ENCODE measurements at regions not wholly inside any gene's neighbourhood (a gene's known extent, or its start where the extent isn't known, plus 50 kb on each side); places are given as distances from the start of the nearest gene placed in this dataset.
"Not testable (repeated sequence)": the region's sequence is repeated elsewhere in the genome, so short reads cannot be mapped to it uniquely, and the experiment has no call there.

GRCh38 chr2:103403388-103403787, 641.6 kb downstream of the TMEM182 start:
- not testable (repeated sequence) for H3K36me3 Mint-ChIP-seq, H3K27me3 Mint-ChIP-seq, H3K9me3 Mint-ChIP-seq

DNA sequence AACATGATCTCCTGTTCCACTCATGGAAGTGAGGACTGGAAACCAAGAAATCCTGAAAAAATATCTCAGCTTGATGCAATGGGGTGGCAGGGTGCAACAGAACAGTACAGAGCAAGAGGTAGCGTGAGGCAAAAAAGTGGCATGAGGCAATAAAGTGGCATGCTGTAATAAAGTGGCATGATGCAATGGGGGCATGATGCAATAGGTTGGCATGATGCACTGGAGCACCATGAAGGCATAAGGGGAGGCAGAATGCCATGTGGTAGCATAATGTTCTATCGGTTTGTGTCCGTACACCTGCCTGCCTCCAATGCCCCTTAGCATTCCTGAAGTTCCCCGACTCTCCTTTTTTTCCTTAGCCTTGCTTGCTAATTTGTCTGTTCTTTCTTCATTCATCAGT, 648.4 kb downstream of the TMEM182 start:
- no peak overlapping the region for H3K27ac Mint-ChIP-seq
- H3K36me3 Mint-ChIP-seq, result no peaks in the 10 kb centered on the region
- ATAC-seq (replicated peaks) (no peak), DNase-seq (no peak)
- peaks cover 0 to 2% of the 10 kb centered on the region in 2 donors for H3K9me3 Mint-ChIP-seq
- H3K27me3 Mint-ChIP-seq, result no peaks in the 10 kb centered on the region
- no peak overlapping the region for H3K4me3 Mint-ChIP-seq
- H3K4me1 Mint-ChIP-seq, result no peaks in the 10 kb centered on the region

More at GRCh38 chr2:103403388-103403787, 641.6 kb downstream of the TMEM182 start:
- DNase-seq; H3K27ac Mint-ChIP-seq; ATAC-seq (replicated peaks); H3K4me3 Mint-ChIP-seq; H3K4me1 Mint-ChIP-seq: not testable (repeated sequence)

DNA sequence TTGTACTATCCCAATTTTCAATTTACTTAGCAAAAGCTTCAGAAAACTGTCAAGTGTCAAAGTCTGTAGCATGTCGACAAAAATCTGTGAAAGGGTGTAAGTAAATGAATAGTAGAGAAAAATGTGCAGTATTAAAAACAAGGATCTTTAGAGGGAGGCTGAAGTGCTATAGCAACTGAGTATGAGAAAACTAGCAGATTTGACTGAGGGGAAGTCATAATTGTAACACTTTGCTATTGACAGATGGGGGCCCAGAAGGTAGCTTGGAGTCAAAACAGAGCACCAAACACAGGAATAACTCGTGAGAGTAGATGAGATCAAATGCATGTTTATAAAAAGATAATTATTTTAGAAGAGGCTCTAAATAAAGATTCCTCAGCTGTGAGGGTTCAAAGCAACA, 657.7 kb downstream of the TMEM182 start:
- no peaks in the 10 kb centered on the region for H3K27me3 Mint-ChIP-seq
- ATAC-seq (replicated peaks) (no peak), DNase-seq (no peak)
- H3K36me3 Mint-ChIP-seq, result no peaks in the 10 kb centered on the region
- peaks cover 9 to 12% of the 10 kb centered on the region in 2 donors for H3K9me3 Mint-ChIP-seq
- no peak overlapping the region for H3K4me3 Mint-ChIP-seq
- no peaks in the 10 kb centered on the region for H3K4me1 Mint-ChIP-seq
- no peak overlapping the region for H3K27ac Mint-ChIP-seq

DNA sequence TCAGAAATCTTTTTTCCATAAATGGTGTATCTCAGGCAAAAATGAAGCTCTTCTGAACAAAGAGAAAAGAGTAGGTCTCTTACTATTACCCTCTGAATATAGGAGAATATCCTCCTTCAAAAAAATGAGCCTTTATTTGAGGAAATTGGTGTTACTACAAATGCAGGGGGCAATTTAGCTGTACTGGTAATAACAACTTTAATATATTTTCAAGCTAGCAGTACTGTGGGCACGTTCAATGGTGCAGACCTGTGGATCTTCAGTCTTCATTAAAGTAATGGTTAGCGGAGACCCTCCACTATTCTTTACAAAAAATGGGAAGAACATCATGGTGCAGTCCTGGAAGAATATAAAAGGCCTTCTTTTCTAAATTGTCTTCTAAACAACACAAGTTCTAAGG, 661.3 kb downstream of the TMEM182 start:
- H3K4me3 Mint-ChIP-seq, result no peak overlapping the region
- peaks cover 0 to 6% of the 10 kb centered on the region in 2 donors for H3K9me3 Mint-ChIP-seq
- H3K36me3 Mint-ChIP-seq, result no peaks in the 10 kb centered on the region
- DNase-seq (no peak), ATAC-seq (replicated peaks) (no peak)
- H3K27me3 Mint-ChIP-seq, result no peaks in the 10 kb centered on the region
- no peak overlapping the region for H3K27ac Mint-ChIP-seq
- no peaks in the 10 kb centered on the region for H3K4me1 Mint-ChIP-seq

- no peaks in the 10 kb centered on the region for H3K27me3 Mint-ChIP-seq
- H3K4me3 Mint-ChIP-seq, result no peak overlapping the region
- no peaks in the 10 kb centered on the region for H3K4me1 Mint-ChIP-seq
- H3K36me3 Mint-ChIP-seq, result no peaks in the 10 kb centered on the region
- H3K27ac Mint-ChIP-seq, result no peak overlapping the region
- H3K9me3 Mint-ChIP-seq, result peaks cover 0 to 1% of the 10 kb centered on the region in 2 donors
- DNase-seq (no peak), ATAC-seq (replicated peaks) (no peak)
Measured at GRCh38 chr2:103427567-103427966, 665.7 kb downstream of the TMEM182 start.

- Mint-ChIP-seq H3K27me3 (no peaks in the 10 kb centered on the region), H3K4me3 (no peak overlapping the region), H3K36me3 (no peaks in the 10 kb centered on the region), H3K4me1 (no peaks in the 10 kb centered on the region), H3K9me3 (peaks cover 4 to 5% of the 10 kb centered on the region in 2 donors), H3K27ac (no peak overlapping the region)
- no peak for ATAC-seq (replicated peaks)
- no peak for DNase-seq
Measured at GRCh38 chr2:103430191-103430590, 668.4 kb downstream of the TMEM182 start.

DNA sequence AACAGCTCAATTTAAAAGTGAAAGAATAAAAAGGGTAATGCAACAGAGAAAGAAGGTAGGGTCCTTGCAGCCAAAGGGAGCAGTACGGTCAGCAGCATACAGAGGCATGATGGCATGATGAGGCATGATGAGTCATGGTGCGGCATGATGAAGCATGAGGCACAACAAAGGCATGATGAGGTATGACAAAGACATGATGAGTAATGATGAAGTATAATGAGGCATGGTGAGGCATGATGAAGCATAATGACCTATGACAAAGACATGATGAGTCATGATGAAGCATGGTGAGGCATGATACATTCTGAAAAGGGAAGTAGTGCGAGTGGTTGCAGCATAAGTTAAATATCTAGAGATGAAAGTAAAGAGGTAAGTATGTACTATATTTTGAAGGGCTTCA, 673.2 kb downstream of the TMEM182 start:
- Mint-ChIP-seq H3K27me3 (no peaks in the 10 kb centered on the region), H3K4me3 (no peak overlapping the region), H3K4me1 (no peaks in the 10 kb centered on the region), H3K27ac (no peak overlapping the region), H3K36me3 (no peaks in the 10 kb centered on the region), H3K9me3 (peaks cover 9 to 10% of the 10 kb centered on the region in 2 donors)
- ATAC-seq (replicated peaks) (peak; percentile 23 to 51), DNase-seq (no peak)

DNA sequence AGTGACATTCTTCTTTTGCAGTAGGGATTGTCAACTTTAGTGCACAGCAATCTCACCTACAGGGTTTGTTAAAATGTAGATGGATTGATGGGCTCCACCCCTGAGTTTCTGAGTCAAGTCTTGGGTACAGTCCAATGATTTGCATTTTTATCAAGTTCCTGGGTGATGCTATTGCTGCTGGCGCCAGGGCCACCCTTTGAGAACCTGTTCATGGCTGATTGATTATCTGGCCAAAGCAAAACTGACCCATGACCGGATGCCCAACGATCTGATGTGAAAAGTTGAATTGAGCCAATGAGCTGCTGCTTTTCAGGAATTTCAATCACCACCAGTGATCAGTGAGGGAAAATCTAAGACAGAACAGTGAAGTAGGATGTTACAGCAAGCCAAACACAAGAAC, 675.3 kb downstream of the TMEM182 start:
- Mint-ChIP-seq H3K9me3 (peaks cover 9 to 10% of the 10 kb centered on the region in 2 donors), H3K4me3 (no peak overlapping the region), H3K27ac (no peak overlapping the region), H3K36me3 (no peaks in the 10 kb centered on the region), H3K27me3 (no peaks in the 10 kb centered on the region), H3K4me1 (no peaks in the 10 kb centered on the region)
- ATAC-seq (replicated peaks) (no peak), DNase-seq (no peak)

DNA sequence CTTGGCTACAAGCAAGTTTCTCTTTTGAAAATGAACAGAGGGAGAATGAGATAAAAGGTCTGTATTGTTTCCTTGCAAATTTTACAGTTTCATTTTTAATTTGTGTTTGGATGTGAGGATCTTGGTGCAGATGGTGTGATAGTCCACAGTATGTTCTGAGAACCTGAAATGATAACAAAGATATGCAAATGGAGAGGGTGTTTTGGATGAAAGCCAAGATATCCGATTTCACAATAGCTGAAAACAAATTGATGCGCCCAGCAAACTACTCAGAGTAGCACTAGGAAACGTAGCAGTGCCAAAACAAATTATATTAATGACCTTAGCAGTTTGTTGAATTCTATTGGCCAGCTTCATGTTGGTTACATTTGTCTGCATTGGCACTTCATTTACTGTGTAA, 683.5 kb downstream of the TMEM182 start:
- DNase-seq, result no peak

DNA sequence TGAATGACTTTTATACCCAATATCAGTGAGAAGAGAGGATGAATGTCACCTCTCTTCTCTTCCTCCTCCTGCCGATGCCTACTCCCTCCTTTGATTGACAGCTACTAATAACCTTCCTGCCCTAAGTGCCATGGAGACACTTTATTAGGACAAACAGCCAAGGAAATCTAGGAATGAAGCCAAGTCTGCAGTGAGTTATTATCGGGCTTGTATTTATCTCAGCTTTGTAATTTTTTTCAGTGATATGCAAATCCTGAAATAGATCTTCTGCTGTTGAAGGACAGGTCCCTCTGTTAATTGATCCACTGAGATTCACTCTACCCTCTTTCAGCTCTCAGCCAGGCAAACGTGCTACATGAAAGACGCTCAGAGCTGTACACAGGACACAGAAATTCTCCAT, 686.7 kb downstream of the TMEM182 start:
- Mint-ChIP-seq H3K27me3 (no peaks in the 10 kb centered on the region), H3K36me3 (no peaks in the 10 kb centered on the region), H3K4me3 (no peak overlapping the region), H3K27ac (no peak overlapping the region), H3K9me3 (no peaks in the 10 kb centered on the region), H3K4me1 (no peaks in the 10 kb centered on the region)
- DNase-seq (no peak), ATAC-seq (replicated peaks) (no peak)

More for the DNA sequence above, 683.5 kb downstream of the TMEM182 start:
- H3K27me3 Mint-ChIP-seq, result no peaks in the 10 kb centered on the region
- peaks cover 0 to 4% of the 10 kb centered on the region in 2 donors for H3K9me3 Mint-ChIP-seq
- no peak overlapping the region for H3K27ac Mint-ChIP-seq
- H3K36me3 Mint-ChIP-seq, result no peaks in the 10 kb centered on the region
- no peak overlapping the region for H3K4me3 Mint-ChIP-seq
- no peak for ATAC-seq (replicated peaks)
- H3K4me1 Mint-ChIP-seq, result no peaks in the 10 kb centered on the region

DNA sequence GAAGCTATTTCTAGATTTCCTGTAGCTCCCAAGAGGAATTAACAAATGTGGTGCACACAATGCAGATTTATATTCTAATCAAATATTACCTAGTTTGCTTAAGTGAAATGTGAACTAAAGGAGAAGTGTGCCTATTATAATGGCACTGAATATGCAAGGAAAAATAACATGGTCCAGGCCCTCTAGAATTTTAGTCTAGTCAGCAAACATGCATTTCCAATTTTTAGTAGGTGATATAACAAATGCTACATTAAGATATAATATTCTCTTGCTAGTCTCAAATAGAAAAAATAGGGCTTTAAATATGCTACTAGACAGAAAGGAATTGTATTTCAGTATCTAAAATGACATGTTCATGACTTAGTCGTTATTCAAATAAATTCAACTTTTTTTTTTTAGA, 689.5 kb downstream of the TMEM182 start:
- no peak for DNase-seq
- Mint-ChIP-seq H3K4me1 (no peaks in the 10 kb centered on the region), H3K9me3 (peaks cover 0 to under 1% of the 10 kb centered on the region in 2 donors), H3K36me3 (no peaks in the 10 kb centered on the region), H3K4me3 (no peak overlapping the region), H3K27me3 (no peaks in the 10 kb centered on the region), H3K27ac (no peak overlapping the region)
- no peak for ATAC-seq (replicated peaks)

DNA sequence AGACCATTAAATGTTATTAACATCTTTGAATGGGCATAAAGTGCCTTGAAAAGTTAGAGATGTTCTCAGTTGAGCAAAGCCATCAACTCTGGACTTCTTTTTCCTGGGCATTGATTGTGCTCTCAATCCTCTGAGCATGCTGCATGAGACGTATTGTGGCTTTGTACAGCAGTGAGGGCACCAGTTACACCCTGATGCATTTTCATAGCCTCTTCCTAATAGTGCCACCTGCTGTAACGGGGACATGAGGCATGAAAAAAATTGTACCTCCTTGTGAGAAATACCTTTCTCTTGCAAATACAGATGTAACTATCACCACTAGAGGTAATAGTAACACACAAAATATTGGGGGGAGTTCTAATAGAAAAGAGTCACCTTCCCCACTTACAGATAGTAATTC, 697.5 kb downstream of the TMEM182 start:
- no peaks in the 10 kb centered on the region for H3K4me1 Mint-ChIP-seq
- no peak overlapping the region for H3K27ac Mint-ChIP-seq
- H3K9me3 Mint-ChIP-seq, result peaks cover 0 to 1% of the 10 kb centered on the region in 2 donors
- no peak overlapping the region for H3K4me3 Mint-ChIP-seq
- ATAC-seq (replicated peaks) (no peak), DNase-seq (no peak)
- H3K36me3 Mint-ChIP-seq, result no peaks in the 10 kb centered on the region
- H3K27me3 Mint-ChIP-seq, result no peaks in the 10 kb centered on the region

DNA sequence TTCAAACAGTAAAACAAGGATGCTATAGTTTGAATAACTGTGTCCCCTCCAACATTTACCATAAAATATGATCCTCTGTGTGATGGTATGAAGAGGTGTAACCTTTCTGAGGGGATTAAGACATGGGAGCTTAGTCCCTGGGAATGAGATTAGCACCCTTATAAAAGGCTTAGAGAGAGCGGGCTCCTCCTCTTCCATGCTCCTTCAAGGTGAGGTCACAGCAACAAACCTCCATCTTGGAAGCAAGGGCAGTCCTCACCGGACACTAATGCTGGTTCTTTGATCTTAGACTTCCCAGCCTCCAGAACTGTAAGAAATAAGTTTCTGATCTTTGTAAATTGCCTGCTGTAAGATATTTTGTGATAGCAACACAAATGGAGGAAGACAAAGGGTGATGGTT, 700.3 kb downstream of the TMEM182 start:
- DNase-seq (no peak), ATAC-seq (replicated peaks) (no peak)
- Mint-ChIP-seq H3K36me3 (no peaks in the 10 kb centered on the region), H3K4me3 (no peak overlapping the region), H3K27ac (no peak overlapping the region), H3K27me3 (no peaks in the 10 kb centered on the region), H3K4me1 (no peaks in the 10 kb centered on the region), H3K9me3 (peaks cover 8% of the 10 kb centered on the region in 2 donors)

DNA sequence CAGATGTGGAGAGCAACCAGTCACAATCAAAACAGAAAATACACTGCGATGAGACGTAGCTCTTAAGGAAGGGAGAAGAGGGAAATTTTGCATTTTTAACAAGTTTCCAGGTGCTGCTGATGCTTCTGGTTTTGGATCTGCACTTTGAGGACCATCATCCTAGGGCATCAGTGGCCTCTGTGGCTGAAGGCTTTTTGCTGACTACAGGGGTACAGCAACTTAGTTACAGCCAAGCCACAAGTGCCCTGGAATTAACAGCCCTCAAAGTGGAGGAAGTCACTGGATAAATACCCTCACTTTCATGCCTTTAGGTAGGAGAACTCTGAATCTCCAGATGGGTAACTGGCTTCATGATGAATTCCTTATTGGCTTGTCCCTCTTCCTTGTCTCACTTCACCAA, 700.9 kb downstream of the TMEM182 start:
- H3K4me3 Mint-ChIP-seq, result no peak overlapping the region
- peaks cover 8% of the 10 kb centered on the region in 2 donors for H3K9me3 Mint-ChIP-seq
- no peaks in the 10 kb centered on the region for H3K4me1 Mint-ChIP-seq
- H3K27me3 Mint-ChIP-seq, result no peaks in the 10 kb centered on the region
- no peak overlapping the region for H3K27ac Mint-ChIP-seq
- no peaks in the 10 kb centered on the region for H3K36me3 Mint-ChIP-seq
- ATAC-seq (replicated peaks) (no peak), DNase-seq (no peak)

DNA sequence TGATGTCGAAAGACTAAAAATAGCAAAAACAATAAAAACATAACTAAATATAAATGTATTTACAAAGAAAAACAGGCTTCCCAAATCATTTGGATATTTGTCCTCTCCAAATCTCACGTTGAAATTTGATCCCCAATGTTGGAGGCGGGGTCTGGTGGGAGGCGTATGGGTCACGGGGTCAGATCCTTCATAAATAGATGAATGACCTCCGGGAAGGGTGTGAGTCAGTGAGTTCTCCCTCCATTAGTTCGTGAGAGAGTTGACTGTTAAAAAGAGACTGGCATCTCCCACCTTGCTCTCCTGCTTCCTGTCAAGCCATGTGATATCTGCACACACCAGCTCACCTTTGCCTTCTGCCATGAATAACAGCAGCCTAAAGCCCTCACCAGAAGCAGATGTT, 703.0 kb downstream of the TMEM182 start:
- no peaks in the 10 kb centered on the region for H3K4me1 Mint-ChIP-seq
- H3K27me3 Mint-ChIP-seq, result no peaks in the 10 kb centered on the region
- no peak overlapping the region for H3K4me3 Mint-ChIP-seq
- DNase-seq (no peak), ATAC-seq (replicated peaks) (no peak)
- H3K36me3 Mint-ChIP-seq, result no peaks in the 10 kb centered on the region
- H3K9me3 Mint-ChIP-seq, result peaks cover 11% of the 10 kb centered on the region in 2 donors
- H3K27ac Mint-ChIP-seq, result no peak overlapping the region

DNA sequence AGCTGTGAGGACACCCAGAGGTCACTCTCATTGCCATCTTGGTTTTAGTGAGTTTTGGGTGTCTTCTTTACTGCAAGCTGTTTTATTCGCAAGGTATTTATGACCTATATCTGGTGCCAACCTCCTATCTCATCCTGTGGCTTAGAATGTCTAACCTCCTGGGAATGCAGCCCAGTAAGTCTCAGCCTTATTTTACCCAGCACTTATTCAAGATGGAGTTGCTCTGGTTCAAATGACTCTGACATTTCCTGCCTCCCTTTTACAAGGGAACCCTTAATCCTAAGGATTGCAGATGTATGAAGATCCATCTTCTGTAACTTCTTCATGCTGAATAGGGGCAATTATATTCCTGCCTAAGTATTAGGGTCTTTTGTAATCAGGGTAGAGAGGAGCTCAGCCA, 708.0 kb downstream of the TMEM182 start:
- ATAC-seq (replicated peaks), result no peak
- no peaks in the 10 kb centered on the region for H3K27me3 Mint-ChIP-seq
- no peaks in the 10 kb centered on the region for H3K4me1 Mint-ChIP-seq
- H3K27ac Mint-ChIP-seq, result no peak overlapping the region
- H3K4me3 Mint-ChIP-seq, result no peak overlapping the region
- no peak for DNase-seq
- peaks cover 17 to 19% of the 10 kb centered on the region in 2 donors for H3K9me3 Mint-ChIP-seq
- no peaks in the 10 kb centered on the region for H3K36me3 Mint-ChIP-seq
